ENCODE measurements at regions not wholly inside any gene's neighbourhood (a gene's known extent, or its start where the extent isn't known, plus 50 kb on each side); places are given as distances from the start of the nearest gene placed in this dataset.

GRCh38 chr5:107808671-107809137 is 138.0 kb upstream of the EFNA5 start:
- DNase-seq (ENCODE audit: low read depth) = peak; percentile 10

- DNase-seq (ENCODE audit: low read depth) = no peak
Observed at GRCh38 chr5:107807431-107807830, 136.7 kb upstream of the EFNA5 start.

GRCh38 chr5:107806705-107807104 is 136.0 kb upstream of the EFNA5 start:
- peak; percentile 72 for DNase-seq (ENCODE audit: low read depth)

GRCh38 chr5:107806271-107806670 is 135.5 kb upstream of the EFNA5 start:
- DNase-seq (ENCODE audit: low read depth) = no peak

- no peak for DNase-seq (ENCODE audit: low read depth)
Observed at GRCh38 chr5:107805824-107806223, 135.1 kb upstream of the EFNA5 start.

- DNase-seq (ENCODE audit: low read depth) = no peak
Observed at GRCh38 chr5:107805166-107805565, 134.4 kb upstream of the EFNA5 start.

- DNase-seq (ENCODE audit: low read depth) = no peak
Observed at GRCh38 chr5:107803728-107804127, 133.0 kb upstream of the EFNA5 start.

- DNase-seq (ENCODE audit: low read depth) = no peak
Observed at GRCh38 chr5:107801061-107801460, 130.3 kb upstream of the EFNA5 start.

GRCh38 chr5:107799306-107799705 is 128.6 kb upstream of the EFNA5 start:
- no peak for DNase-seq (ENCODE audit: low read depth)

GRCh38 chr5:107796797-107797196 is 126.1 kb upstream of the EFNA5 start:
- peak; percentile 23 for DNase-seq (ENCODE audit: low read depth)

- DNase-seq (ENCODE audit: low read depth) = no peak
Observed at GRCh38 chr5:107794741-107795140, 124.0 kb upstream of the EFNA5 start.

- DNase-seq (ENCODE audit: low read depth) = no peak
Observed at GRCh38 chr5:107792940-107793339, 122.2 kb upstream of the EFNA5 start.

- DNase-seq (ENCODE audit: low read depth) = no peak
Observed at GRCh38 chr5:107790671-107791070, 119.9 kb upstream of the EFNA5 start.

GRCh38 chr5:107786424-107786823 is 115.7 kb upstream of the EFNA5 start:
- DNase-seq (ENCODE audit: low read depth) = no peak

GRCh38 chr5:107783551-107783950 is 112.8 kb upstream of the EFNA5 start:
- peak; percentile 37 for DNase-seq (ENCODE audit: low read depth)

GRCh38 chr5:107782561-107783169 is 111.9 kb upstream of the EFNA5 start:
- DNase-seq (ENCODE audit: low read depth) = no peak

GRCh38 chr5:107781451-107781850 is 110.7 kb upstream of the EFNA5 start:
- DNase-seq (ENCODE audit: low read depth) = peak; percentile 46

- no peak for DNase-seq (ENCODE audit: low read depth)
Observed at GRCh38 chr5:107779437-107779836, 108.7 kb upstream of the EFNA5 start.

- DNase-seq (ENCODE audit: low read depth) = no peak
Observed at GRCh38 chr5:107778647-107779046, 107.9 kb upstream of the EFNA5 start.

GRCh38 chr5:107776922-107777740 is 106.4 kb upstream of the EFNA5 start:
- DNase-seq (ENCODE audit: low read depth) = no peak

GRCh38 chr5:107776506-107776905 is 105.8 kb upstream of the EFNA5 start:
- no peak for DNase-seq (ENCODE audit: low read depth)

GRCh38 chr5:107774316-107774715 is 103.6 kb upstream of the EFNA5 start:
- DNase-seq (ENCODE audit: low read depth) = no peak

- no peak for DNase-seq (ENCODE audit: low read depth)
Observed at GRCh38 chr5:107773479-107773878, 102.7 kb upstream of the EFNA5 start.

All from EH (cell line).